ENCODE measurements at regions not wholly inside any gene's neighbourhood (a gene's known extent, or its start where the extent isn't known, plus 50 kb on each side); places are given as distances from the start of the nearest gene placed in this dataset.

- Histone ChIP-seq H3K27me3 (ENCODE audit: control insufficient read depth, insufficient read depth, low read length) (peaks cover under 1% of the 10 kb centered on the region), H3K4me3 (ENCODE audit: low read depth, low read length) (no peak overlapping the region), H3K36me3 (ENCODE audit: control insufficient read depth, insufficient read depth, low read length) (no peaks in the 10 kb centered on the region)
- TF ChIP-seq CTCF (IDR thresholded peaks at IDR 0.05; ENCODE audit: insufficient read depth, low read length, severe bottlenecking), result no peak
- no peak for DNase-seq (ENCODE audit: low read depth)
- no peak for FAIRE-seq
Observed at GRCh38 chr17:77540531-77540930, 399.8 kb downstream of the SEC14L1 start.

DNA sequence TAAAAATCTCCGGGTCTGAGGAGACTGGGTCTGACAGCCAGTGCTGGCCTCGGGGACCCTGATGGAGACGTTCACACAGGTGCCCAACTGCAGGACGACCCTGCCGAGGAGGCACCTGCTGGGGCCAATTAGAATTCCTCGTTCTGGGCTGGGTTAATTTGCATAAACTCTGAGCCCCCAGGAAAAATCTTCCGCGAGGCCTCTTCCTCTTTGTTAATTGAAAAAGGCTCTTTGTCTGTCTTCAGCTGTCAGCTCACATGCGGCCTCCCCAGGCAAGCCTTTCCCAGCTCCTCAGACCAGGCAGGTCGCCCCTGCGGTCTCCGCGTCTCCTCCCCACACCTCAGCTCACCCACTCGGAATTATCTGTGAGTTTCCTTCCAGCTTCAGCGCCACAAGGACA lies 400.2 kb downstream of the SEC14L1 start:
- FAIRE-seq (no peak), DNase-seq (ENCODE audit: low read depth) (no peak)
- no peak for TF ChIP-seq CTCF (IDR thresholded peaks at IDR 0.05; ENCODE audit: insufficient read depth, low read length, severe bottlenecking)
- Histone ChIP-seq H3K36me3 (ENCODE audit: control insufficient read depth, insufficient read depth, low read length) (no peaks in the 10 kb centered on the region), H3K4me3 (ENCODE audit: low read depth, low read length) (no peak overlapping the region), H3K27me3 (ENCODE audit: control insufficient read depth, insufficient read depth, low read length) (peaks cover 1% of the 10 kb centered on the region)

DNA sequence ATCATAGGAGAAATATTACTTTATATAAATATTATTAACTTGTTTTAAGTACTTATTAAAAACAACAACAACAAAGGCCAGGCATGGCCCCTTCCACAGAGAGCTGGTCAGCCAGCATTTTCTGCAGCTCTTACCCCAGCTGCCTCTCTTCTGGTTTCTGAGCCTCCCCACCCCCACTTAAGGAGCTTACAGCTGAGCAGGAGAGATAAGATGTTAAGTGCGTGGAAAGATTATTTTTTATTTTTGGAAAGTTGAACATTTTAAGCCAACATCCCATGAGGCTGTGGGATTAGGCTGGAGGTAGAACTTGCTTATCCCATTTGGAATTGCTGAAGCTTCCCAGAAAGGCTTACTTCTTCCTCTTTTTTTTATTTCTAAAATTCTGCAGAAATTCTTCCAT lies 401.2 kb downstream of the SEC14L1 start:
- peaks cover 3% of the 10 kb centered on the region for H3K27me3 ChIP-seq (ENCODE audit: control insufficient read depth, insufficient read depth, low read length)
- DNase-seq (ENCODE audit: low read depth), result no peak
- no peak for FAIRE-seq
- H3K4me3 ChIP-seq (ENCODE audit: low read depth, low read length), result no peak overlapping the region
- TF ChIP-seq CTCF (IDR thresholded peaks at IDR 0.05; ENCODE audit: insufficient read depth, low read length, severe bottlenecking), result no peak
- H3K36me3 ChIP-seq (ENCODE audit: control insufficient read depth, insufficient read depth, low read length), result no peaks in the 10 kb centered on the region

DNA sequence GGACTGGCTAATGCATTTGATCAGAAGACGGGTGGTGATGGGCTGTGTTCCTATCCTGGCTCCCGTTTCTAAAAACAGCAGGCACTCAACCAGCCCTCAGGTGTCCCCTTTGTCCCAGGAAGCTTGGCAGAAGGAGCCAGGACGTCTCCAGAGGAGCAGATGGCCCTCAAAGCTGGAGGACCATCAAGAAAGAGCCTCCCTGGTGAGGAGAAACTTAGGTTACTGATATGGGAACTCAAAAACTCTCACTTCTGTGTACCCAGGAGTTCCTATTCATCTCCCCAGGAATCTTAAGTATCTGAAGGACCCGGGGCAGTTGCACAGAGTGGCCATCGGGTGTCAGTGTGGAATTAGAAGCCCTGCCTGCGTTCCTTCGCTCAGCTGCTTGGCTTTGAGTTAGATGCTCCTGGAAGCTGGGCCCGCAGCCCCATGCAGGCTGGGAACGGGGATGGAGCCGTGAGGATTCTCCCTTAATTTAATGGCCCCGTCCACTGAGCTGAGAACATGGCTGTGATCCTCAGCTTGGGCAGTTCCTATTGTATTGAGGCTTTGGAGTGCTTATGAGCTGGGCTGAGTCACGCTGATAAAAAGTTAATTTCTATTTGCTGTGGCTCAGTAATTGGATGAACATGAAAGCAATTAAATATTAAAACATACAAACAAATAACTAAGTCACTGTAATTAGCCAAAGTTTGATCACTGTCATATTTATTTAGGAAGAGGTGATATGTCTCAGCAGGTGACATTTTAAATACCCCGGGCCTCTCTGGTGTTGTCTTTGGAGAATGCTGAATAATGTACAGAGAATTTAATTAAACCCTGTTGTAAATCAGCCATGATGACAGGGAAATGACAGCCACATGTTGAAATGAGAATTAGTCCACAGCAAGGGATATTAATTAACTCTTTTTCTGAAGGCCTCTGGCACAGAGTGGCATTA lies 402.1 kb downstream of the SEC14L1 start:
- no peaks in the 10 kb centered on the region for H3K36me3 ChIP-seq (ENCODE audit: control insufficient read depth, insufficient read depth, low read length)
- peaks cover 3% of the 10 kb centered on the region for H3K27me3 ChIP-seq (ENCODE audit: control insufficient read depth, insufficient read depth, low read length)
- TF ChIP-seq CTCF (IDR thresholded peaks at IDR 0.05; ENCODE audit: insufficient read depth, low read length, severe bottlenecking), result peak; percentile 91
- DNase-seq (ENCODE audit: low read depth) (peak; percentile 59), FAIRE-seq (no peak)
- H3K4me3 ChIP-seq (ENCODE audit: low read depth, low read length), result no peak overlapping the region

DNA sequence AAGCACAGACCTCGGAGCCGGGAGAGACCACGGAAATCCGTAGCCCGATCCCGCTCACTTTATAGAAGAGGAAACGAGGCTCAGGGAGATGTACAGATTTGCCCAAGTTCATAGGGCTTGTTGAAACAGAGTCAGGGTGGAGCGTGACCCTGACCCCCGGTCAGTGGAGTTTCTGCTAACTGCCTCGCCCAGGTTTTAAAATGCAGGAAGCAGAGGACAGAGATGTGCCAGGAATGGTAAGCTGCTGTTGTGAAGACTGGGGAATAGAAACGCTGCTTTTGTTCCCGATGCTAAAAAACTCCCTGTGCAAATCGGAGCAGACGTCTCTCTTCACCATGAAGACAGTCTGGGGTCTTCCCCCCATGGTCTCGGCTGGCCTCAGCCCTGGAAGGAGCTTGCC lies 403.0 kb downstream of the SEC14L1 start:
- H3K27me3 ChIP-seq (ENCODE audit: control insufficient read depth, insufficient read depth, low read length), result peaks cover 3% of the 10 kb centered on the region
- no peak overlapping the region for H3K4me3 ChIP-seq (ENCODE audit: low read depth, low read length)
- H3K36me3 ChIP-seq (ENCODE audit: control insufficient read depth, insufficient read depth, low read length), result no peaks in the 10 kb centered on the region
- FAIRE-seq (no peak), DNase-seq (ENCODE audit: low read depth) (no peak)
- TF ChIP-seq CTCF (IDR thresholded peaks at IDR 0.05; ENCODE audit: insufficient read depth, low read length, severe bottlenecking), result no peak

Data from bronchial epithelial cell (primary cell).